PFSK-1 (cell line): ENCODE measurements at regions not wholly inside any gene's neighbourhood (a gene's known extent, or its start where the extent isn't known, plus 50 kb on each side); places are given as distances from the start of the nearest gene placed in this dataset.

ENCODE experiments used
- FOXP2 ChIP-seq: optimal IDR thresholded peaks from 2 replicates; pipeline ENCODE3; 2011; ENCODE audit warnings: borderline replicate concordance, control low read depth, inconsistent platforms; ENCODE audit not compliant: insufficient read depth; ENCODE audit errors: extremely low read length, extremely low read depth
- POLR2AphosphoS5 ChIP-seq: IDR thresholded peaks from 2 replicates; pipeline ENCODE4 v1.6.1; 2012; ENCODE audit warnings: low read depth, mild to moderate bottlenecking, control low read depth, low read length, moderate library complexity
- SIN3A ChIP-seq: IDR thresholded peaks from 2 replicates; pipeline ENCODE4 v1.6.1; 2012; ENCODE audit warnings: mild to moderate bottlenecking, low read length, moderate library complexity, borderline replicate concordance; ENCODE audit not compliant: insufficient read depth
- TAF1 ChIP-seq: IDR thresholded peaks from 2 replicates; pipeline ENCODE4 v1.6.1; 2012; ENCODE audit warnings: low read length, control low read depth, borderline replicate concordance; ENCODE audit not compliant: insufficient read depth
- TF ChIP-seq, protein P1 (sequence below), 2 experiments: IDR thresholded peaks; 2 replicates each; pipeline versions ENCODE4 v1.6.1 to v1.8.0; 2011 to 2012; ENCODE audit warnings: low read depth in 2 of 2, low read length in 2 of 2, control low read depth in 1 of 2, inconsistent platforms in 1 of 2, mild to moderate bottlenecking in 1 of 2, moderate library complexity in 1 of 2; ENCODE audit not compliant: insufficient read depth in 1 of 2

DNA sequence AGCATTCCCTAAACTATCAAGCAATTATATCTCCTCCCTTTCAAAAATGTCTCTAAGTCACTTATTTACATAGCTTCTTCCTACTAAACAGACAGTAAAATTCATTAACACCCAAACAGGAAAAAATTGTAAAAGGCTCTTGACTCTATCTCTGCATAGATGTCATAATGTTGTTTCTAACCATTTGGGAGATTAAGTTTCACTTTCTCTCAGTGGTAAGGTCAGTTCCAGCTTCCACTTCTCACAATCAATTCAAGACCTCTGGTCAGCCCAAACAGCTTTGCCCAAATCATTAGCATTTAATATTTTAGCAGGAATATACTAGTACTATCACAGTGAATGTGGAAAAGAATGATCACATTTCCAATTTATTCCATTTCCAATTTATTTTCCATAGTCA lies 374.3 kb upstream of the MC4R start:
- TF ChIP-seq TAF1: no peak
- no peak for TF ChIP-seq SIN3A
- TF ChIP-seq FOXP2: no peak
- TF ChIP-seq POLR2AphosphoS5: no peak

DNA sequence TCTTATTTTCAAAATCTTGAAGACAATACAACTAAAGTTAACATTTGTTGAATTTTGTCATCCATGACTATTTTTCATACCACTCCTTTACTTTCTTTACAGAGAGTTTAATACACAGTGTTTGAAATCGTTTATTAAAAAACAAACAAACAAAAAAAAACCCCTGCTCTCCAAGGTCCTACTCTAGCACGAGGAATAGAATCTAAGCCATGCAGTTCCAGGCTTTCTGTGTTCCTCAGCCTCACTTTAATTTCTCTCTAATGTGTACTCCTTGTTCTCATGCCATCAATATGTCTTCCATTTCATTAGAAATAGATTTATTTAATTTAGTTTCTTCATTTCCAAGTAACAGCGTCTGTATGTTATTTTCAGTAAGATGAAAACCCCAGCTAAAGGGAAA lies 381.2 kb upstream of the MC4R start:
- TF ChIP-seq POLR2AphosphoS5: no peak
- TF ChIP-seq, protein P1, sequence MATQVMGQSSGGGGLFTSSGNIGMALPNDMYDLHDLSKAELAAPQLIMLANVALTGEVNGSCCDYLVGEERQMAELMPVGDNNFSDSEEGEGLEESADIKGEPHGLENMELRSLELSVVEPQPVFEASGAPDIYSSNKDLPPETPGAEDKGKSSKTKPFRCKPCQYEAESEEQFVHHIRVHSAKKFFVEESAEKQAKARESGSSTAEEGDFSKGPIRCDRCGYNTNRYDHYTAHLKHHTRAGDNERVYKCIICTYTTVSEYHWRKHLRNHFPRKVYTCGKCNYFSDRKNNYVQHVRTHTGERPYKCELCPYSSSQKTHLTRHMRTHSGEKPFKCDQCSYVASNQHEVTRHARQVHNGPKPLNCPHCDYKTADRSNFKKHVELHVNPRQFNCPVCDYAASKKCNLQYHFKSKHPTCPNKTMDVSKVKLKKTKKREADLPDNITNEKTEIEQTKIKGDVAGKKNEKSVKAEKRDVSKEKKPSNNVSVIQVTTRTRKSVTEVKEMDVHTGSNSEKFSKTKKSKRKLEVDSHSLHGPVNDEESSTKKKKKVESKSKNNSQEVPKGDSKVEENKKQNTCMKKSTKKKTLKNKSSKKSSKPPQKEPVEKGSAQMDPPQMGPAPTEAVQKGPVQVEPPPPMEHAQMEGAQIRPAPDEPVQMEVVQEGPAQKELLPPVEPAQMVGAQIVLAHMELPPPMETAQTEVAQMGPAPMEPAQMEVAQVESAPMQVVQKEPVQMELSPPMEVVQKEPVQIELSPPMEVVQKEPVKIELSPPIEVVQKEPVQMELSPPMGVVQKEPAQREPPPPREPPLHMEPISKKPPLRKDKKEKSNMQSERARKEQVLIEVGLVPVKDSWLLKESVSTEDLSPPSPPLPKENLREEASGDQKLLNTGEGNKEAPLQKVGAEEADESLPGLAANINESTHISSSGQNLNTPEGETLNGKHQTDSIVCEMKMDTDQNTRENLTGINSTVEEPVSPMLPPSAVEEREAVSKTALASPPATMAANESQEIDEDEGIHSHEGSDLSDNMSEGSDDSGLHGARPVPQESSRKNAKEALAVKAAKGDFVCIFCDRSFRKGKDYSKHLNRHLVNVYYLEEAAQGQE (IDR thresholded peaks at IDR 0.05; ENCODE audit: insufficient read depth in 1 of 2, low read depth in 2 of 2, low read length in 2 of 2): peak in 1 of 2 experiments; percentile 77; a peak in 2 of 4 replicates

DNA sequence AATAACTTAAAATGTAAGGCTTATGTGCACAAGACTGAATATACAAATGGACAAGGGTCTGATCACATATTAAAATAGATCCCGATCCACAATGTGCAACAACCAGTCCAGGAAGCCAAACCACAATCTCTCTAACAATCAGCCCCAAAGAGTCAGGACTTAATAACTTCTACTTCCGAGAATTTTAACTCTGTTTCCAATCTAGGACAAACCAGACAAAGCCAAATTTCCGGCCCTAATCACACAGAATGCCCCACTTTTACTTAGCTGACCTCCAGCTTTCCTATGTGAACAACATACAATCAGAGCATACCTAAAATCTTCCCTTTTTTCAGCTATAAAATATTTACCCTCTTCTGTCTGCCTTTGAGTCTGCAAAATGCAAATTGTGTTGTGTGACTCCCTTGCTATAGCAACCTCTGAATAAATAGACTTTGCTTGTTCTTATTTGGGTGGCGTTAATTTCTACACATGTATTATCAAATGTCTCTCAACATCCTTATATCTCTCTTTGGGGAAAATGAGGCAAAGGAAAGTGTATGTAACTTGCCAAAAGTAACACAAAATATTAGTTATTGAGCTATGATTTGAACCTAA lies 381.9 kb upstream of the MC4R start:
- TF ChIP-seq, protein P1 (IDR thresholded peaks at IDR 0.05; ENCODE audit: insufficient read depth in 1 of 2, low read depth in 2 of 2, low read length in 2 of 2): peak in 1 of 2 experiments; percentile 58; a peak in 1 of 4 replicates
- no peak for TF ChIP-seq TAF1

DNA sequence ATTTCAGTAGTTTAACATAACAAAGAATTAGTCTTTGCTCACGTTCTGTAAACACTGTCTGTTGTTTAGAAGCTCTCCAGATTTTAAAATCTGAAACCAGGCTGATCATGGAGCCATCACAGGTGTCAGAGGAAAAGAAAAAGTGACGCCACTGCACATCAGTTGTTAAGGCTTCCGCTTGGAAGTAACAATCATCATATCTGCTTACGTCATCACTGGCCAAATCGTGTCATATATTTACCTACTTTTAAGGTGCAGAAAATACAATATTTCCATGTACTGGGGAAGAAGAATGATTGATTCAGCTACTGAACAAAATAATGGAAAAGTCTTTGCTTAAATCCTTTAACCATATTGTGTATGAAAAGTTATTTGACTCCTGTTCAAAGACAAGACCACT lies 382.6 kb upstream of the MC4R start:
- TF ChIP-seq SIN3A (no peak), POLR2AphosphoS5 (no peak), FOXP2 (no peak), TAF1 (no peak)
- TF ChIP-seq, protein P1 (IDR thresholded peaks at IDR 0.05; ENCODE audit: insufficient read depth in 1 of 2, low read depth in 2 of 2, low read length in 2 of 2): no peak

DNA sequence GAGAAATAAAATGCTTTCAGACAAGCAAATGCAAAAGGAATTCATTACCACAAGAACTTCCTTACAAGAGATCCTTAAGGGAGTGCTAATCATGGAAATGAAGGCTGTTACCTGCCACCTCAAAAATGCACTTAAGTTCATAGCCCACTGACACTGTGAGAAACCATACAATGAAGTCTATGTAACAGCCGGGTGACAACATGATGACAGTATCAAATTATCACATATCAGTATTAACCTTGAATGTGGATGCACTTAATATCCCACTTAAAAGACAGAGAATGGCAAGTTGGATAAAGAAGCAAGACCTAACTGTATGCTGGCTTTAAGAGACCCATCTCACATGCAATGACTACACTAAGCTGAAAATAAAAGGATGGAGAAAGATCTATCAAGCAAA lies 403.4 kb upstream of the MC4R start:
- TF ChIP-seq SIN3A (no peak), FOXP2 (no peak), POLR2AphosphoS5 (no peak), TAF1 (no peak)
- TF ChIP-seq, protein P1 (IDR thresholded peaks at IDR 0.05; ENCODE audit: insufficient read depth in 1 of 2, low read depth in 2 of 2, low read length in 2 of 2): no peak
